C4-2B (cell line): ENCODE measurements at regions not wholly inside any gene's neighbourhood (a gene's known extent, or its start where the extent isn't known, plus 50 kb on each side); places are given as distances from the start of the nearest gene placed in this dataset.
A peak's percentile ranks its signal among the peaks of the same experiment; 100 is the strongest.

ENCODE experiments used
- H3K27ac ChIP-seq: fragments of 450-650 bp; 2 replicates; pipeline ENCODE4 v1.5.1; 2017
- CTCF ChIP-seq: fragments of 450-650 bp; conservative IDR thresholded peaks from 2 replicates; pipeline ENCODE4 v1.5.1; 2017; ENCODE audit warnings: mild to moderate bottlenecking
- ZFX ChIP-seq: fragments of 450-650 bp; IDR thresholded peaks from 2 replicates; pipeline ENCODE4 v1.6.1; 2017

GRCh38 chr22:48975886-48976285 is 851.8 kb downstream of the BRD1 start:
- no peak overlapping the region for H3K27ac ChIP-seq

GRCh38 chr22:48975316-48975741 is 852.3 kb downstream of the BRD1 start:
- TF ChIP-seq CTCF (no peak), ZFX (no peak)

More at GRCh38 chr22:48975886-48976285, 851.8 kb downstream of the BRD1 start:
- TF ChIP-seq ZFX = no peak
- TF ChIP-seq CTCF = no peak

GRCh38 chr22:48974443-48975315 is 853.0 kb downstream of the BRD1 start:
- H3K27ac ChIP-seq = no peak overlapping the region
- TF ChIP-seq ZFX (no peak), CTCF (no peak)

More at GRCh38 chr22:48975316-48975741, 852.3 kb downstream of the BRD1 start:
- no peak overlapping the region for H3K27ac ChIP-seq

- no peak overlapping the region for H3K27ac ChIP-seq
- TF ChIP-seq CTCF (no peak), ZFX (no peak)
Observed at GRCh38 chr22:48973694-48974041, 854.0 kb downstream of the BRD1 start.

GRCh38 chr22:48972979-48973693 is 854.5 kb downstream of the BRD1 start:
- no peak overlapping the region for H3K27ac ChIP-seq
- TF ChIP-seq ZFX (no peak), CTCF (no peak)

GRCh38 chr22:48968201-48968959 is 859.3 kb downstream of the BRD1 start:
- no peak overlapping the region for H3K27ac ChIP-seq
- TF ChIP-seq ZFX = no peak
- peak; percentile 82 for TF ChIP-seq CTCF

GRCh38 chr22:48963405-48963804 is 864.3 kb downstream of the BRD1 start:
- H3K27ac ChIP-seq = no peak overlapping the region

More at GRCh38 chr22:48963405-48963804, 864.3 kb downstream of the BRD1 start:
- TF ChIP-seq CTCF (no peak), ZFX (no peak)
